ENCODE measurements at regions not wholly inside any gene's neighbourhood (a gene's known extent, or its start where the extent isn't known, plus 50 kb on each side); places are given as distances from the start of the nearest gene placed in this dataset.

DNA sequence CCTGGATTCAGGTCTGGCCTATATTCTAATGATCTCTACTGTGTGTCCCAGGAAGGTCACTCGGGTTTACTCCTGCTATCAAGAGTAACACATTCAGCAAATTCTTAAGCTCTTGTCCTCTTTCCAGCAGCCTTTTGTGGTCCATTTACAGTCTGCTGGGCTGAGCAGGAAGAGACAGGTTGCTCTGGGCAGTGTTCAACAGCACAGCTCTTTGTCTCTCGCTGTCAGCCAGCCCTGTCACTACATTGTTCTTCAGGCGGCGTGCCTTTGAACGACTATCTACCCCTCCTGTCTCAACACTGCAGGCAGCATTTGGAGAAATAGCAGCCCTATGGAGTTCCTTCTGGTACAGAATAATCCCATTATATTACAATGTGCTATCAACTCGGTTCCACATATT, 192.2 kb upstream of the TBX20 start:
- TF ChIP-seq, protein P1, sequence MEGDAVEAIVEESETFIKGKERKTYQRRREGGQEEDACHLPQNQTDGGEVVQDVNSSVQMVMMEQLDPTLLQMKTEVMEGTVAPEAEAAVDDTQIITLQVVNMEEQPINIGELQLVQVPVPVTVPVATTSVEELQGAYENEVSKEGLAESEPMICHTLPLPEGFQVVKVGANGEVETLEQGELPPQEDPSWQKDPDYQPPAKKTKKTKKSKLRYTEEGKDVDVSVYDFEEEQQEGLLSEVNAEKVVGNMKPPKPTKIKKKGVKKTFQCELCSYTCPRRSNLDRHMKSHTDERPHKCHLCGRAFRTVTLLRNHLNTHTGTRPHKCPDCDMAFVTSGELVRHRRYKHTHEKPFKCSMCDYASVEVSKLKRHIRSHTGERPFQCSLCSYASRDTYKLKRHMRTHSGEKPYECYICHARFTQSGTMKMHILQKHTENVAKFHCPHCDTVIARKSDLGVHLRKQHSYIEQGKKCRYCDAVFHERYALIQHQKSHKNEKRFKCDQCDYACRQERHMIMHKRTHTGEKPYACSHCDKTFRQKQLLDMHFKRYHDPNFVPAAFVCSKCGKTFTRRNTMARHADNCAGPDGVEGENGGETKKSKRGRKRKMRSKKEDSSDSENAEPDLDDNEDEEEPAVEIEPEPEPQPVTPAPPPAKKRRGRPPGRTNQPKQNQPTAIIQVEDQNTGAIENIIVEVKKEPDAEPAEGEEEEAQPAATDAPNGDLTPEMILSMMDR (conservative IDR thresholded peaks at IDR 0.05; ENCODE audit: low read length): no peak
- no peak overlapping the region for H3K4me3 ChIP-seq (ENCODE audit: low read length)
- no peak for DNase-seq (ENCODE audit: low read depth)

DNA sequence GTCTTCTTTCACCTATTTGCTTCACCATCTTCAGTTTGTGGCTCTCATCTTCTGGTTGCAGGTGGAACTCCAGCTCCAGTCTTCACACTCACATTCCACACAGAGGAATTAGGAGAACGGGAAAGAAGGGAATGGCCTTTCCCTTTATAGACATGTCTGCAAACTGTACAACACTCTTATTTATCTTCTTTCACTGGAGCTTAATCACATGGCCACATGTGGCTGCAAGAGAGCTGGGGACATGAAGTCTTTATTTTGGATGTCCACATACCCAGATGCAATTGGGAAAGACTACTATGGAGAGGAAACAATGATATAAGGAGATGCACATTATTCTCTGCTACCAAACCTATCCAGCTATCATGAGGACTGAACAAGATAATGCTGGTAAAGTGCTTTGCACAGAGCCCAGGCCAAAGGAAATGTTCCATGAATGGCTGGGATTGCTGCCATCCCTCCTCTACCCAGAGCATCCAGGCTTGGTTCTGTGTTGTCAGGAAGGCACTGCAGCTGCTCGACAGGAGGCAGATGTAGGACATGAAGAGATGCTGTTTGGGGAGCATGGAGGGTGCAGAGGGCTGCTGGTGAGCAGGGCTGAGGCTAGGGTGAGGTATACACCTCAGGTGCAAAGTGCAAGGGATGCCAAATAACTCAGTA, 183.8 kb upstream of the TBX20 start:
- TF ChIP-seq, protein P1 (conservative IDR thresholded peaks at IDR 0.05; ENCODE audit: low read length): no peak
- no peak for DNase-seq (ENCODE audit: low read depth)
- no peak overlapping the region for H3K4me3 ChIP-seq (ENCODE audit: low read length)

DNA sequence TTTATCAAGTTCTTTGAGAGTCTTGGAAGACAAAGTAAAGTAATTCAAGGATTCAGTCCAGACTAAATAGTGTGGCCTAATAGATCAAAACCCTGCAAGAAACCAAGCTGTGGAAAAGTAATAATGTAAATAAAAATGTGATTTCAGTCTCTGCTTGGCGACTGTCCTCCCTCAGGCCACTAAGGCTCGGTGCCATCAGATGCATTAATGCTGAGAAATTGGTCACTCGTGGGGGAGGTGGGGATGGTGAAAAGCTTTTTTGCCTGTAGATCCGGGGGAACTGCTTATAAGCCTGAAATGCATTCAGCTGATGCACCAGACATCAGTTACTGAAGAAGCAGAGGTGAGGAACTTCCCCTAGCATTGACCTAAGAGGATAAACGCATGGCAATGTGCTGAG, 182.6 kb upstream of the TBX20 start:
- H3K4me3 ChIP-seq (ENCODE audit: low read length): no peak overlapping the region
- no peak for DNase-seq (ENCODE audit: low read depth)
- TF ChIP-seq, protein P1 (conservative IDR thresholded peaks at IDR 0.05; ENCODE audit: low read length): no peak

DNA sequence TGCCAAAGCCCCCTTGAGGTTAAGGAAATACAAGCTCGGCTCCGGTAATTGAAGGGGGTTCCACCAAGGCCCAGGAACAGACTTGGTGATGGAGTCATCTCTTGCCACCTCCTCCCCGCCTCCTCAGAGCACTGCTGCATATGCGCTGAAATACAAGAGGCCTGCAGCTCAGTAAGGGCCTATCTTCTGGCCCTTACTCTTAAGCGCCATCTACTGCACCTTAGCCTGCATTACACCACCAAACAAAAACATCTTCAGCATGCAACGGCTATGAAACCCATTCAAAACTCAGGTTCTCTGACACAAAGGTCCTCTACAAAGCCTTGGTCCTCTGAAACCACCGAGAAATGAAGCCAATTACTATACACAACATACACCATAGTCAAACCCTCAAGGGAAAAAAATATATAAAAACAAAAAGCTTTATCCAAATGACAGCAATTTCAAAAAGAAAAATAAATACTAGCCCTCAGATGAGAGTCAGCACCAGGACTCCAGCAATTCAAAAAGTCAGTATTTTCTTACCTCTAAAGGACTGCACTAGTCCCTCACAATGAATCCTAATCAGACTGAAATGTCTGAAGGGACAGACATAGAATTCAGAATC, 176.8 kb upstream of the TBX20 start:
- DNase-seq (ENCODE audit: low read depth): no peak
- TF ChIP-seq, protein P1 (conservative IDR thresholded peaks at IDR 0.05; ENCODE audit: low read length): peak; percentile 34
- no peak overlapping the region for H3K4me3 ChIP-seq (ENCODE audit: low read length)

DNA sequence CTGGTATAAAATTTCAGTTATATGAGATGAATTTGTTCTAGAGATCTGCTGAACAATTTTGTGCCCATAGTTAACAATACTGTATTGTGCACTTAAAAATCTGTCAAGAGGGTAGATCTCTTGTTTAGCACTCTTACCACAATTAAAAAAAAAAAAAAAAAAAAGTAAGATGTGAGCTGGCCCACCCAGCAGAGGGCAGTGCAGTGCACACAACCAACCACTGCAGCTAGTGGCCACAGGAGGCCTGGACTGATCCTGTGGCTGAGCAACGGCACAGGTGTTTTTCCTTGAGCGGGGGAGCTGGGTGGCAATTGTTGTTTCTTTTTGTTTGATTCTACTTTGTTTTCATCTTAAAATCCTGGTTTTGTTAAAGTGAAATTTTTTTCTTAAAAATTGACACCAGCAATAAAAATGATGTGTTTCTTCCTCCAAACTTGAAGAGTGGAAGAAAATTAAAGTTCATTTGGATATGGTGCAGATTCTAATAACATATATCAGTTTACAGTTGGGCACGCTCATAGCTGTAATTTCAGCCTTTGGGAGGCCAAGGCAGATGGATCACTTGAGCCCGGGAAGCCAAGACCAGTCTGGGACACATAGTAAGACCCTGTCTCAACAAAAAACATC, 171.1 kb upstream of the TBX20 start:
- DNase-seq (ENCODE audit: low read depth): peak; percentile 53
- TF ChIP-seq, protein P1 (conservative IDR thresholded peaks at IDR 0.05; ENCODE audit: low read length): peak; percentile 87
- H3K4me3 ChIP-seq (ENCODE audit: low read length): no peak overlapping the region

DNA sequence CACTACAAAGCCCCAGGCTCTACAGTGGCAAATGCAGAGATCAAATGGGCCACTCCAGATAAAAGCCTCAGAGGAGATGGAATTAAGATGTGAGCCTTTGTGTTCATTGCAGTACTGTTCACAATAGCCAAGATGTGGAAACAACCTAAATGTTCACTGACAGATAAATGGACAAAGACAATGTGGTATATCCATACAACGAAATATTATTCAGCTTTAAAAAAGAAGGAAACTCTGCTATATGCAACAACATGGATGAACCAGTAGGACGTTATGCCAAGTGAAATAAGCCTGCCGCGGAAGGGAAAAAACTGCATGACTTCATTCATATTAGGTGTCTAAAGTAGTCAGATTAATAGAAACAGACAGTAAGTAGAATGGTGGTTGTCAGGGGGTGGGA, 170.5 kb upstream of the TBX20 start:
- TF ChIP-seq, protein P1 (conservative IDR thresholded peaks at IDR 0.05; ENCODE audit: low read length): no peak
- H3K4me3 ChIP-seq (ENCODE audit: low read length): no peak overlapping the region
- no peak for DNase-seq (ENCODE audit: low read depth)

DNA sequence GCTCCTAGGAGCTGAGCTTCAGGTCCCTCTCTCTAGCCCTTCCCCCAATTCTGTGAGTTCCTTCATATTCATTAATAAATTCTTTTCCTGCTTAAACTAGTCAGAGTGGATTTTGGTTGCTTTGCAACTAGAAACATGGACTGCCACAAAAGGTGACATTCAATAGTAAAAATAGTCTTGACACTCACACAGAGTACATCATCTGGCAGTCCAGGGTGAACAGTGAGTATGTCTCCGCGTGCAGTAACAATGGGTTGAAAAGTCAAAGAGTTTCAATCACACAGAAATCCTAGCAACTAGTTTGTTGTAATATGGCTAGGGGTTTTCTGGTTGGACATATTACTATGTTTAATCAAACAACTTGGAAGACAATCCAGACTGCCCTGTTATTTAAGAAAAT, 168.8 kb upstream of the TBX20 start:
- no peak for DNase-seq (ENCODE audit: low read depth)
- H3K4me3 ChIP-seq (ENCODE audit: low read length): no peak overlapping the region
- TF ChIP-seq, protein P1 (conservative IDR thresholded peaks at IDR 0.05; ENCODE audit: low read length): no peak
